ENCODE measurements at regions not wholly inside any gene's neighbourhood (a gene's known extent, or its start where the extent isn't known, plus 50 kb on each side); places are given as distances from the start of the nearest gene placed in this dataset.

DNA sequence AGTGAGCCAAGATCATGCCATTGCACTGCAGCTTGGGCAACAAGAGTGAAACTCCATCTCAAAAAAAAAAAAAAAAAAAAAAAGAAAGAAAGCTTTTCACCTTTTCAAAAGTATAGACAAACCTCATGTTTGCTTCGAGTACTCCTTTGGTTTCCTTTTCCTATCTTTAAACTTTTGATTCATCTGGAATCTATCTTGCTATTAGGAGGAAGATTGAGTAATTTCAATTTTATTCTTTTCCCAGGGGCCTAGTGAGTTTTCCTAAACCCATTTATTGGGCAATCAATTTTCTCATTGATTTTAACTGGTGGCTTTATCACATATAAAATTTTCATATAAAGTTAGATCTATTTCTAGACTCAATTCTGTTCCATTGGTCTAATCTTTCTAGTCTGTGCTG, 190.5 kb upstream of the VEPH1 start:
- Histone ChIP-seq H3K4me3 (replicated peaks; ENCODE audit: insufficient read depth, low read length) (no peak overlapping the region), H3K27me3 (ENCODE audit: insufficient read depth, poor library complexity, severe bottlenecking) (no peaks in the 10 kb centered on the region), H3K27ac (replicated peaks) (no peak overlapping the region)
- TF ChIP-seq GABPA (IDR thresholded peaks at IDR 0.05; ENCODE audit: low read depth) (no peak), SPI1 (IDR thresholded peaks at IDR 0.05; ENCODE audit: borderline replicate concordance, low read depth) (no peak)
- TF ChIP-seq, protein P1, sequence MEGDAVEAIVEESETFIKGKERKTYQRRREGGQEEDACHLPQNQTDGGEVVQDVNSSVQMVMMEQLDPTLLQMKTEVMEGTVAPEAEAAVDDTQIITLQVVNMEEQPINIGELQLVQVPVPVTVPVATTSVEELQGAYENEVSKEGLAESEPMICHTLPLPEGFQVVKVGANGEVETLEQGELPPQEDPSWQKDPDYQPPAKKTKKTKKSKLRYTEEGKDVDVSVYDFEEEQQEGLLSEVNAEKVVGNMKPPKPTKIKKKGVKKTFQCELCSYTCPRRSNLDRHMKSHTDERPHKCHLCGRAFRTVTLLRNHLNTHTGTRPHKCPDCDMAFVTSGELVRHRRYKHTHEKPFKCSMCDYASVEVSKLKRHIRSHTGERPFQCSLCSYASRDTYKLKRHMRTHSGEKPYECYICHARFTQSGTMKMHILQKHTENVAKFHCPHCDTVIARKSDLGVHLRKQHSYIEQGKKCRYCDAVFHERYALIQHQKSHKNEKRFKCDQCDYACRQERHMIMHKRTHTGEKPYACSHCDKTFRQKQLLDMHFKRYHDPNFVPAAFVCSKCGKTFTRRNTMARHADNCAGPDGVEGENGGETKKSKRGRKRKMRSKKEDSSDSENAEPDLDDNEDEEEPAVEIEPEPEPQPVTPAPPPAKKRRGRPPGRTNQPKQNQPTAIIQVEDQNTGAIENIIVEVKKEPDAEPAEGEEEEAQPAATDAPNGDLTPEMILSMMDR (IDR thresholded peaks at IDR 0.05; ENCODE audit: insufficient read depth, low read length): no peak
- no peak for DNase-seq (ENCODE audit: low read depth in 1 of 2, low spot score in 1 of 2)

DNA sequence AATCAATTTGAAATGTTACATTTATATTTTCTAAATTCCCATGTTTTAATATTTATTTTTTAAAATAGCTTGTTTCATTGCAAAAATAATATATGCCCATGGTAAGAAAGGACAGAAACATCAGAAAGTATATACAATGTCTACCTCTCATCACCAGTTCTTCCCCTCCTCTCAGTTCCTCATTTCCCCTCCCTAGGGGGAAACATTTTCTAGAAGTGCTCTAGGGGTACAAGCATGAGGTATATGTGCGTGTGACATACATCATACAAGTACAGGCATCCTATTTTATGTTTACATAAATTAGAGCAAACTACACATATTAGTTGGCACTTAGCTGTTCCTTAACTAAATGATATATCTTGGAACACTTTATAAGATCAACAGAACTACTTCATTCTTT, 189.3 kb upstream of the VEPH1 start:
- Histone ChIP-seq H3K27ac (replicated peaks) (no peak overlapping the region), H3K4me3 (replicated peaks; ENCODE audit: insufficient read depth, low read length) (no peak overlapping the region), H3K27me3 (ENCODE audit: insufficient read depth, poor library complexity, severe bottlenecking) (no peaks in the 10 kb centered on the region)
- no peak for DNase-seq (ENCODE audit: low read depth in 1 of 2, low spot score in 1 of 2)
- TF ChIP-seq POLR2AphosphoS5 (IDR thresholded peaks at IDR 0.05; ENCODE audit: low read depth) (no peak), SPI1 (IDR thresholded peaks at IDR 0.05; ENCODE audit: borderline replicate concordance, low read depth) (peak; percentile 61)

DNA sequence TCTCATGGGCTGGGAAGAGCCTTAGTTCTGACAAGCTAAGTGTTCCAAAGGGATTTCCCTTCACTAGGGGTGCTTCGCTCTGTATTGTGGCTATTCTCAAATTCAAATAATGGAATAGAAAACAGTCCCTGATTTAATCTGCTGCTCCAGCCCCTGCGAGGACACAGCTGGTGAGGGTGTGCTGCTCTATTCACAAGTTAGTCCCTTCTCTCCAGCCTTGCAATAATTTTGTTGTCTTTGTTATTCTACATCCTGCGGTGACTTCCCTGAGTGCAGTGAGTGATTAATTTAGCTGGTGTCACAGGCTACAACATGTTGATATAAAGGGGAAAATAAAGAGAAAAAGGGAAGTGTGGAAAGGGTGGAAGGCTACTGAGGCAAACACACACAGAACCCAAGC, 180.5 kb upstream of the VEPH1 start:
- Histone ChIP-seq H3K27ac (replicated peaks) (no peak overlapping the region), H3K4me3 (replicated peaks; ENCODE audit: insufficient read depth, low read length) (no peak overlapping the region), H3K27me3 (ENCODE audit: insufficient read depth, poor library complexity, severe bottlenecking) (no peaks in the 10 kb centered on the region)
- no peak for DNase-seq (ENCODE audit: low read depth in 1 of 2, low spot score in 1 of 2)
- TF ChIP-seq POLR2AphosphoS5 (IDR thresholded peaks at IDR 0.05; ENCODE audit: low read depth) (no peak), SPI1 (IDR thresholded peaks at IDR 0.05; ENCODE audit: borderline replicate concordance, low read depth) (peak; percentile 7; the same call in 1 of the 2 replicates)
- TF ChIP-seq, protein P1 (IDR thresholded peaks at IDR 0.05; ENCODE audit: insufficient read depth, low read length): no peak
- TF ChIP-seq, protein P2, sequence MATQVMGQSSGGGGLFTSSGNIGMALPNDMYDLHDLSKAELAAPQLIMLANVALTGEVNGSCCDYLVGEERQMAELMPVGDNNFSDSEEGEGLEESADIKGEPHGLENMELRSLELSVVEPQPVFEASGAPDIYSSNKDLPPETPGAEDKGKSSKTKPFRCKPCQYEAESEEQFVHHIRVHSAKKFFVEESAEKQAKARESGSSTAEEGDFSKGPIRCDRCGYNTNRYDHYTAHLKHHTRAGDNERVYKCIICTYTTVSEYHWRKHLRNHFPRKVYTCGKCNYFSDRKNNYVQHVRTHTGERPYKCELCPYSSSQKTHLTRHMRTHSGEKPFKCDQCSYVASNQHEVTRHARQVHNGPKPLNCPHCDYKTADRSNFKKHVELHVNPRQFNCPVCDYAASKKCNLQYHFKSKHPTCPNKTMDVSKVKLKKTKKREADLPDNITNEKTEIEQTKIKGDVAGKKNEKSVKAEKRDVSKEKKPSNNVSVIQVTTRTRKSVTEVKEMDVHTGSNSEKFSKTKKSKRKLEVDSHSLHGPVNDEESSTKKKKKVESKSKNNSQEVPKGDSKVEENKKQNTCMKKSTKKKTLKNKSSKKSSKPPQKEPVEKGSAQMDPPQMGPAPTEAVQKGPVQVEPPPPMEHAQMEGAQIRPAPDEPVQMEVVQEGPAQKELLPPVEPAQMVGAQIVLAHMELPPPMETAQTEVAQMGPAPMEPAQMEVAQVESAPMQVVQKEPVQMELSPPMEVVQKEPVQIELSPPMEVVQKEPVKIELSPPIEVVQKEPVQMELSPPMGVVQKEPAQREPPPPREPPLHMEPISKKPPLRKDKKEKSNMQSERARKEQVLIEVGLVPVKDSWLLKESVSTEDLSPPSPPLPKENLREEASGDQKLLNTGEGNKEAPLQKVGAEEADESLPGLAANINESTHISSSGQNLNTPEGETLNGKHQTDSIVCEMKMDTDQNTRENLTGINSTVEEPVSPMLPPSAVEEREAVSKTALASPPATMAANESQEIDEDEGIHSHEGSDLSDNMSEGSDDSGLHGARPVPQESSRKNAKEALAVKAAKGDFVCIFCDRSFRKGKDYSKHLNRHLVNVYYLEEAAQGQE (IDR thresholded peaks at IDR 0.05; ENCODE audit: insufficient replicate concordance, low read depth): no peak

DNA sequence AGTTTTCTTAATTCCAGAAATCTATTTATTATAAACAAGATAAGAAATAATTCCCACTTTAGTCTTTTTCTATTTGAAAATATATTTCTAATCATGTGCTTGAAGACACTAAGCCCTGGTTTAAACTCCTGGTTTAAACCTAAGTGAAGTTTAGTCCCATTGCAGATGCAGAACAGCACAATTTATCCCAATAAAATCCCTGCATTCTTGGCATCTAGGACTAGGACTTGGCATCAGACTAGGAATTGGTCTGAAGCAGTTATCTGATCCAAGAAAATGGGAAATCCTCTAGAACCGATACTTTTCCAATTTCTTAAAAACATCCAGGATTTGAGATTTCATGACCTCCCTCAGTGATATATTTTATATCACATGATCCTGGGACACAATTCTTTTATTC, 168.8 kb upstream of the VEPH1 start:
- H3K4me3 ChIP-seq (replicated peaks; ENCODE audit: insufficient read depth, low read length): no peak overlapping the region
- H3K27ac ChIP-seq (replicated peaks): no peak overlapping the region
- TF ChIP-seq, protein P1 (IDR thresholded peaks at IDR 0.05; ENCODE audit: insufficient read depth, low read length): no peak
- TF ChIP-seq POLR2AphosphoS5 (IDR thresholded peaks at IDR 0.05; ENCODE audit: low read depth) (no peak), SPI1 (IDR thresholded peaks at IDR 0.05; ENCODE audit: borderline replicate concordance, low read depth) (no peak), GABPA (IDR thresholded peaks at IDR 0.05; ENCODE audit: low read depth) (no peak)
- TF ChIP-seq, protein P2 (IDR thresholded peaks at IDR 0.05; ENCODE audit: insufficient replicate concordance, low read depth): no peak
- no peak for DNase-seq (ENCODE audit: low read depth in 1 of 2, low spot score in 1 of 2)
- no peaks in the 10 kb centered on the region for H3K27me3 ChIP-seq (ENCODE audit: insufficient read depth, poor library complexity, severe bottlenecking)

Data from HL-60 (cell line).